Transverse colon (tissue), 3 donors: ENCODE measurements at regions not wholly inside any gene's neighbourhood (a gene's known extent, or its start where the extent isn't known, plus 50 kb on each side); places are given as distances from the start of the nearest gene placed in this dataset.

Experiments used
- CTCF ChIP-seq, 5 experiments: fragments of 200-600 bp in 3 of 5; fragments of 450-650 bp in 2 of 5; sonication (generic) in 3 of 5; IDR thresholded peaks; 1 replicate in 2 of 5; 2 replicates in 3 of 5; pipeline ENCODE4 v1.5.1; 2016 to 2017; ENCODE audit warnings: antibody characterized with exemption in 5 of 5, inconsistent platforms in 3 of 5, mild to moderate bottlenecking in 2 of 5, moderate library complexity in 1 of 5
- POLR2A ChIP-seq: fragments of 450-650 bp; IDR thresholded peaks from one replicate; pipeline ENCODE4 v1.6.1; 2016; ENCODE audit warnings: antibody characterized with exemption, mild to moderate bottlenecking, moderate library complexity

GRCh38 chr16:87188104-87188503 is 129.1 kb downstream of the C16orf95 start:
- TF ChIP-seq POLR2A = no peak
- TF ChIP-seq CTCF (IDR thresholded peaks at IDR 0.05) = no peak
